ENCODE measurements at regions not wholly inside any gene's neighbourhood (a gene's known extent, or its start where the extent isn't known, plus 50 kb on each side); places are given as distances from the start of the nearest gene placed in this dataset.

DNA sequence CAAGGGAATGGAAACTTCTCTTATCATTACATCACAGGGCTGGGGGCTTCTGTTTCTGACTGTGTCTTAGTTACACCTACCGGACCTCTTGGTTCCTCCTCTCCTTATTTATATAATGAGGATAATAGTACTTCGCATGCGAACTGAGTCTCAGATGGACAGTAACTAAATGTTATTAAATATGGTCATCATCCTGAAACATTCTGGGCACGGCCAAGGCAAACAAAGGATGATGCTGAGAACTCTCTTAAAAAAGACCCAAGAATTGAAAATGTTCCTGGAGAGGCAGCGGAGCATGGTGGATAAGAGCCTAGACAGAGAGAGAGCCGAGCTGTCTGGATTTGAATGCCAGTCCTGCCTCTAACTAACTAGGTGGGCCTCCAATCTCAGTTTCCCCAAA lies 119.8 kb upstream of the SASH1 start:
- no peak for DNase-seq

DNA sequence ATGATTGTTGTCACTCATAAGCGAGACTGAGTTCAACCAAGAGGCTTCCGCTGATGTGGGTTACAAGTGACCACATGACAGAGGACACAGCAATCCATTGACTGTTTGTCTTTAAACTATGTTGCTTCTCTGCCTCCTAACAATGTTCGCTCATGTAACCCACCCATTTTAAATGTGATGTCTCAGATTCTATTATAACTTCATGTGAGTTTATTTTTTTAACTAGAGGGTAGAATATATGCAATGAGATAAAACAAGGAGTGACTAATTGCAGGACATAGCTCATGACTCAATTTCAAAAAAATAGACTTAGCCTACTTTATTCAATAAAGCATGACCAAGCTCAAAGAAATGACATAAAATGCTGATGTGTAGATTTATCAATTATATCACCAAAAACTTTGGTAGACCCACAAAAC lies 119.2 kb upstream of the SASH1 start:
- no peak for DNase-seq

DNA sequence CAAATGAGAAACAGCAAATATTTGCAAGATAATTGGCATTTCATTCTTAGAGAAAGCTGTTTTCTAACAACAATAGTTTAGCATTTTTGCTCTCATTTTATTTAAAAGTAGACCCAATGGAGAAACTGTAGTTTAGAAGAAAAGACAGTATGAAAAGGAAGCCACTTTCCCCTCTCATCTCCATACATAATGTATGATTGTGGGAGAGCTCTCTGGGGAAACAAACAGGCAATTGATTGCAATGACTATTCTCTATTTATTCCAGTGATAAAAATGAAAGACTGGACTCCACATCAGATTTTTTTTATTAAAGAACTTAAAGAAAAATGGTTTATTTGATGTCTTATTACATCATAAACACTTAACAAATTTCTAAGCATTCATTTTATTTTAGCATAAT lies 116.8 kb upstream of the SASH1 start:
- no peak for DNase-seq

DNA sequence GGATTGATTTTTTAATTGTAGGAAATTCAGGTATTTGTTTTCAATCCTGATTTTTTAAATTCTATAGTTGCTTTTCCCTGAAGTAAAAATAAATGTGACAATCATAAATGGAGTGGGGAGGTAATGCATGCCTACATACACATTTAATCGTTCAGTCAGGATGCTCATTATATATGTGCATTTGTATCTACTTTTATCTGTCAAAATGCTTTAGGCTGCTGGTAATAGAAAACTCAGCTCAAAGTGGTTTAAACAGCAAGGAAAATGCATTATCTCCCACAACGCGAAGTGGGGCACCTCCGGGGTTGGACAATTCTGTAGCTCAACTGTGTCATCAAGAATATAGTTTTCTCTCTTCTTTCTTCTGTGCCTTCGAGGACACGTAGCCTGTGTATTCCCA lies 116.4 kb upstream of the SASH1 start:
- DNase-seq: no peak

DNA sequence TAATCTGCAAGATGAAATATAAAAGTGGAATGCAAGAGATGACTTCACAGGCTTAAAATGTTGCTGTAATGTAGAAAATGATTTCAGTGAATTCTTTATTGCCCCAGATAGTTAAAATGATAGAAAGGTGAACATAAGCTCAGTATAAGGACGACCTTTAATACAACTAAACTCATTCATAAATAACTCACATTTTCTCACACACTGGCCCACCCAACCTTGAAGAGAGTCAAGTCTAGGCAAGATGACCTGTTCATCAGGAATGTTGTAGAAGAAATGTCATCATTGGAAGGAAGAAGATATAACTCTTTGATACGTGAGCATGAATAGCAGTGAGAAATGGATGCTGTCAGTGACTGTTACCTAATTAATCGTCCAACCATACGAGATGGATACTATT lies 111.1 kb upstream of the SASH1 start:
- DNase-seq: no peak

DNA sequence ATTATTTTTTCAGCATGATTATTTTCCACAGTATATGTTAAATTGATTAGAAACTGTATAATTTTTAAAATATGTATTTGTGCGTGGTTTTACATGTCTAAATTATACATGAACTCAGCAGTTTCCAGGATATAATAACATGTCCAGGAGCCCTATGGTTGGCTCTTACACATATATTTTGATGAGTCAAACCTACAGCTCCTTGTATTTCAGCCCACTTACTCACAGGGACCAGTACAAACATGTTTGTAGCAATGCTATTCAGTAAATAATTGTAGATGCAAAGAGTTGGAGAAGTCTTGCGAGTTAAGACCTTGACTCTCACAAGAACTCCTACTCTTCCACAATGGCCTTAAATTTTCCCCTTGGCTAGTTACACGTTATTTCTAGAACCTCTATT lies 107.2 kb upstream of the SASH1 start:
- DNase-seq: no peak

DNA sequence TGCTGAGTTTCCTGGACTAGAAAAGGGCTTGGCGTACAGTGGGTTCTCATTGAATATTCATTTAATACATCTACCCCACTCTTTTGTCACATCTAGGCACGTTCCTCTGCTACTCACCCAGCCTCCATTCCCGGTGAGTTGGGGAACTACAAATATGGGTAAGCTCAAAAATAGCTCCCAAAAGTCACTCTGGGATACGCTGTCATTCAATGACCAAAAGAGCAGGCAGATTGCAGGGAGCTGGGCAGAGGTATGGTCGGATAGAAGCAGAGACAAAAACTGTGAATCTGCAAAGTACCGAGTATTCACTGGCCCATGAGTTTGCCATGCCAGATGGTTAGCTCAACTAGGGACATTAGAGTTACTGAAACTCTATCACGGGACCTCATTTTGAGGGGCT lies 103.9 kb upstream of the SASH1 start:
- DNase-seq: no peak

DNA sequence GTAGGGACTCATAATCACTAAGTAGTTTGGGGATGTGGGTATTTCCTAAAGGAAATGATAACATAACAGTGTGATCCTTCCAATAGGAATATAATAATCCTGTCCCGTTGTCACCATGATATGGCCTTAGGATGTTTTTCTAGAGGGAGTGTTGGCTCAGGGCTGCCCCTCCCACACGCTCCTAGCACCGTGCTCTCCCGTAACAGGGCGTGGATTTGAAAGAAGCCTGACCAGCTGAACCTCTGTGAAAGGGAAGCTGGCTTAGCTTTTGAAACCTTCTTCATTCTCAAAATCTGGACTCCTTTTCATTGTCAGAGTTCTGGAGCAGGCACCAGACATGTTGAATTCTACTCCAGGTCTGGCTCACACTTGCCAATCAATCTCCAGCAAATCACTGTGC lies 103.4 kb upstream of the SASH1 start:
- DNase-seq: no peak

DNA sequence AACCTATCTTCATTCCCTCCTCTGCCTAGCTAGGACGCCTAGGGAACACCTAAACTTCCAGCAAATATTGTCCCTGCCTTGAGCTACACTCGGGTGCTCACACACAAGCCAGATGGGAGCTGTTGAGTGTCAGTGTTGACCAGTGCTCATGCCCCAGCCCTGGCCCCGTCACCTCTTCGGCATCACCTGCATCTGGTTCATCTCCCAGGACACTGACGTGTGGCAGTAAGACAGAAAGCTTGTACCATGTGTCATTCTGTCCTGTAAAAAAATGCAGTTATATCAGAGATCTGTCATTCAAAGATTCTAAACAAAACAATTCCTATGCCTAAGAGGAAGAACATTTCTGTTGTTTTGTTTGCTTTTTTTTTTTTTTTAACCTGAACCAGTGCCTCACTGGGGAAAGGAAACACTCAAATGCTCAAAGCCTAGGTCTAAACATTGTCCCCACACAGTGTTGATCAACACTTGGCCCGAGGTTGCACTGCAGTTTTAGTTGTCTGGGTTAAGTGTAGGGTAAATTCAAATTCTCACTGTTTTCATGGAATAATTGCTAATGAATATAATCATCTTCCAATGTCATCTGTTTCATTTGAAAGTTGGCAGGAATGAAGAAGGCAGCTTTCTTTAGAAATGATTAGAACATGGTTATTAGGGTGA lies 102.7 kb upstream of the SASH1 start:
- no peak for DNase-seq

DNA sequence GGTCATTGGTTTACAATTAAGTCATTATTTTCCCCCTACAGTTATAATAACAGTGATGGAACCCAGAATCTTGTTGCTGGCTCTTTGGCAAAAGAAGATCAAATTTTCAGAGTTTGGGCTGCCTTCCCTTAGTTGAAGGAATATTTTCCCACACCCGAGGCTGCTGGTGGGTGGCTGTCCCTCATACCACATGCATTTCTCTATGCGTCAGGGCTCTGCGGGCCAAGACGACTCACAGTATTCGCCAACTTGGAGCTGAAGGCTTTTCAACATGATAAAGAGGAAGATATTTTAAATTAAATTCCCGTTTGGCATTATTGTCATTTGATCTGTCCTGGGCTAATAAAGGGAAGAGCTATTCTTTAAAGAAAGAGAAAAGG lies 102.2 kb upstream of the SASH1 start:
- DNase-seq: no peak

DNA sequence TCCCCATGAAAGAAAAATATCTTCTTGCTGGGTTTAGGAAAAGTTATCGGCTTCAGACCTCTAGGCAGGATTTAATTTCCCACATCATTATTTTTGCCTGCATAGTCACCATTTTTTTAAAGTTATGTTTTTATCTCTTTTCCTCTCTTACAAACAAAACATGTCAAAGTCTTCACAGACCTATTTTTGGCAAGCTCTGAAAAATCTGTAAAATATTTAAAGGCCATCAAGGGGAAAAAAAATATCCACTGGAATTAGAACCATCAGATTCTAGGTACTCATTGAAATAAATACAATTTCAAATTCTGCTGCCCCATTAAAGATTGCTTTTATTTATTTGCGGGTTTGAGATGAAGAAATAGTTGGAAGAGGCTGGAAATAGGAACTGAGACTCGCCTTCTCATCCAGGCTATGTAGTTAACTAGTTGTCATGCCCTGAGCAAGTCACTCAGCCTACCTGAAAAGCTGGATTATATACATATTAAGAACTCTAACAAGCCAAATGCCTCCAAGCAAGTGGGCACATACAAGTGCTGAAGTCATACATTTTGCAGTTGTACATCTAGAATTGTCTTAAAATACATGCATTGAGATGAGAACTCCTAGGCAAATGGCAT lies 101.7 kb upstream of the SASH1 start:
- no peak for DNase-seq

DNA sequence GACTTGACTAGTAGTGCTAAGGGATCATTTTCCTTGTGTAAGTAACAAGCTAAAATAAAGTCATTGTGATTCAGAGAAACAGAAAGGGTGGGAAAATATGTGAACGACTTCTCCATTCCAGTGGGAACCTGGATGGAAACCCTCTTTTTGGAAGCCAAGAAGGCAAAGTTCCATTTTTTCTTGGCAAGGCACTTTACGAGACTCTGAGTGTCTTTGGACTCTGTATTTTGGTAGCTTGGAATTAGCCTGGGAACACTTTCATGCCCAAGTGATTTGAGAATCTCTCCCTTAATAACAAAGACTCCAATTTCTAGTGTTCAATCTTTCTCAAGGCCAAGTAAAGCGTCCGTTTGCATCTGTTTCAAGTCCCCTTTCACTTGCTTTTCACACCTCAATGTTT lies 100.5 kb upstream of the SASH1 start:
- DNase-seq: no peak

DNA sequence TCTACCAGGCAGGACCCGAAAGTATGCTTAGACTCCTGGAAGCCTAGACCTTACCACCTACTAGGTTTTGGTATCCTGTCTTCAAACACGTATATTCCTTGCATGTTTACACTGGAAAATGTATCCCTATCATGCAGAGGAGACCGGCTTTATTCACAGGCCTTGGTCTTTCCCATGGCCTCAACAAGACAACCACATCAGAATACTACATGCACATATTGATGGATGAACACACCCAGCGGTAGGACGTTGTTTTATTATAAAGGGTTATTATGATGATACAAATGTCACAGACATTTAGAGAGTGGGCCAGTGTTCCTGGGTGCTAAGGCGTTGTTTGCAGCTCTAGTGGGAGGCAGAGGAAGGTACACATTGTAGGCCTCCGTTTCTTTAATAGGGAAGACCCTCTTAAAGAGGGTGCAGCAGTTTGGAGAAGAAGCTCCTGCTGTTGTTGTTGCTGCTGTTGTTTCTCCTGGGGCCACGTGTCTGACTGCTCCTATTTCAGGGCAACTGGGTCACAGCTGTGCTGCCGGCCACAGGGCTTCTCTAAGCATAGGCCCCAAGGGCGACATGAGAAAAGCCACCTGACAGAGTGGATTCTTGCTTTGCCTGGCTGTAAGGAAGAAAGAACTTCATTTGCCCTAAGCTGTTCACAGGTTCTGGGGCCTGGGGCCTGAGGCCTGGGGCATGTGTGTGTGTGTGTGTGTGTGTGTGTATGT lies 98.3 kb upstream of the SASH1 start:
- DNase-seq: no peak

DNA sequence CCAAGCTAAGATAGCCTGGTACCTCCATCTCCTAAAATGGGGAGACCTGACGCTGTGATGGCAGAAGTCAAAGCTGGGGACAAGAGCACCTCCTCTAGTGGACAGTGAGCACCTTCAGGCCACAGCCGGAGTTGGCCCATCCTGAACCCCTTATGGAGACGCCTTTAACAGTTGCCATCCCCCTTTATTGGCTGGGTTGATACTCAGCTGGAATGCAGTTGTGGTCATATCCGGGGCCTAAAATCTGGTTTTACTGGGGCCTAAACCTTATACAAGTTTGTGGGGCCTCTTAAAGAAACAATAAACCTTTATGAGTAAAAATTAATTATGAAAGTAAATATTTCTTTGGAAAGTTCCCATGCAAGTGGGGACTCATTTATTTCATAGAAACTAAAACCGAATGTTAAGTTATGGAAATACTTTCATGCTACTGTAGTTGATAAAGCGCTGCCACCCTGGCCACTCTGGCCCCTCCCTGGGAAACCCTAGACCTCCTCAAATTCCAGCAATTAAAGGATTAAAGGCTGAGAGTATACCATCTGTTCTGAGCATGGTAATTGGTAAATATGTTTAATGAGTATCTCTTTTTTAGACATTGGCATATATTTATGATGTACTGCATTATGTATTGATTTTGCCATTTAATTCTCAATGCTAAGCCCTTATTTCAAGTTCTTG lies 95.1 kb upstream of the SASH1 start:
- no peak for DNase-seq

DNA sequence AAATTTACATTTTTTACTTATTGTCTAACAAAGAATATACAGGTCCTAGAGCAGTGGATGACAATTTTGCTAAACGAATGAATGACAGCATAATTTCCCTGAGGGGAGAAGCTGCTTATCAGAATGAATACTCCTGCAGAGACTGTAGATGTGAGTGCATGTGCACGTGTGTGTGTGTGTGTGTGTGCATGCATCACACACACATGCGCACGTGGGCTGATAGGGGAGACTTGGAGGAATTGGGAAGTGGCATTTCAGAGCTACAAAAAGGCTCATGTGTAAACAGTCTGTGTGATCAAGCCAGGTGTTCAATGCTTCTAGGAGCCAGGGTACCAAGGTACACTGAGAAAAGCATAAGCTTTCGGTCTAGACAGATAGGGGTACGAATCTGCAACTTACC lies 93.5 kb upstream of the SASH1 start:
- DNase-seq: no peak

DNA sequence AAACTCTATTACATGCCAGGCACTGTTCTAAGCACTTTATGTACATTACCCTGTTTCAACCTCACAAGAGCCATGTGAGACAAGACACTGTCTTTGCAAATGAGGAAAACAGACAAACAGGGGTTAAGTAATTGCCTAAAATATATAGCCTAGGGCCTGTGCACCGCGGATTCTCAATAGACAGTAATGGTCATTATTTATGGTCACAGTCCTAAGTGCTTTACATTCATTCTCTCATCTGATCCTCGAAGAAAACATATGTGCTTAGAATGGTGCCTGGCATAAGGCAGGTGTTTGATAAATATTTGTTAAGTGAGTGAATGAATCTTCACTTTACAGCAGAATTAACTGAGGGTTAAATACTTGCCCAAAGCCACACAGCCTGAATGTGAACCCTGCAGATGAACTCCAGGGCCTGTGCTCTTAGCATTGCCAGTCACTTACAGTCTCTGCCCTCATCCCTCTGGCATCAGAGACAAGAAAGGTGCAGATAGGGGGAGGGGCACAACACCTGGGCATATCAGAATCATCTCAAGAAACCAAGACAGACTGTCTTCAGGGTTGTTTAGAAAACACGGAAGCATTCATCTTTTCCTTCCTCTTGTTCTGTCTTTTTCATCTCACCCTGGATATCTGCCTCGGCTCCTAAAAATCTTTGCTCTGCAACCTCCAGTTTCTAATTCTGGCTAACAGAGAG lies 92.8 kb upstream of the SASH1 start:
- DNase-seq: no peak

DNA sequence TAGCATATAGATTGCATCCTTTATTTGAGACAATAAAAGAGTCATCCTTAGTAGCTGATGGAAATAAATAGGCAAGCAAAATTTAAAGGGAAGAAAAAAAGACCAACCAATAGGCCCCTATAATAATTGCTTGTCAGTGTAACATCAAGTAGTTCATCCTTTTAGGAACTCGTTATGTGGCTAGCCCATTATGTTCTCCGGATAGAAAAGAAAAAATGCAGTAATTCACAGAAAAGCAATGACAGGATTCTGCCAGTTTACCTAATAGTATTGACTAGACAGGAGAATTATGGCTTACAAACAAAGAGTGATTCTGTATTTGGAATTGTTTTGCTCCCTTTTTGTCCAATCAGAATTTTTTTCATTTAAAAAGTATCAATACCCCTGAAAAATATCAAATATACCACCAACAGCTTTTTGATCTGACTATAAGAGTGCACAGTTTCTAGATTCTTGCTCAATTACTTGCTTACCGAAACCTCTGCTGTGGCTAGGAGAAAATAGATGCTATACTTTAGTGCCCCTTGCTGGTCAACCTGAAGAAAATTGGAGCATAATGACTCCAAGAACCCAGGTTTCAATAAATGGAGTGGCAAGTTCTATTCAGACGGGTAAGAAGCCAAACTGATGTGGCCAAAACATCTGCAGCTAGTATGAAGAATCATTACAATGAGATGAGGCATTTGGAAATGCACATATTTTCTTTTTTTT lies 91.5 kb upstream of the SASH1 start:
- no peak for DNase-seq

DNA sequence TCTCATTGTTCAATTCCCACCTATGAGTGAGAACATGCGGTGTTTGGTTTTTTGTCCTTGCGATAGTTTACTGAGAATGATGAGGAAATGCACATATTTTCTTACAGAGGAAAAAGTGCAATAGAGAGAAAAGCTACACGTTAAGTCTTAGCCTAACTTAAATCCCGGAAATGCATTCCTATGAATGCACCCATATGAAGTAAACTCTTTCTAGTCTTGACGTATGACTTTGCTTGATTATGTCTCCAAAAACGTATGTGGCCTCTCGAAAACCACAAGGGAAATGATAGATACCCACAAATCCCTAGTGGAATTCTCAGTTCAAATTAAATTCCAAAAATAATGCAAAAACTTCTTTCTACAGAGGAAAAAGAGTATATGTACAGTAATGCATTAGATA lies 90.7 kb upstream of the SASH1 start:
- DNase-seq: no peak

DNA sequence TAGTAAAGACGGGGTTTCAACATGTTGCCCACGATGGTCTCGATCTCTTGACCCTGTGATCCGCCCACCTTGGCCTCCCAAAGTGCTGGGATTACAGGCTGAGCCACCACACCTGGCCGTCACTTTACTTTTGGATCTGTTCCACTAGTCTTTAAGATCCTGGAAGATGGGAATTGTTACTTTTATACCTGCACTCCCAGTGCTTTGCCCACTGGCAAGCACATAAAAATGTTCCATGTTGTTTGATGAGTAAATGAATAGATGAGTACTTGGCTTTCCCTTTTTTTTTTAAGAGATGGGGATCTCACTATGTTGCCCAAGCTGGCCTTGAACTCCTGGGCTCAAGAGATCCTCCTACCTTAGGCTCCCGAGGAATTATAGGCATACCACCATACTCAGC lies 84.8 kb upstream of the SASH1 start:
- no peak for DNase-seq

DNA sequence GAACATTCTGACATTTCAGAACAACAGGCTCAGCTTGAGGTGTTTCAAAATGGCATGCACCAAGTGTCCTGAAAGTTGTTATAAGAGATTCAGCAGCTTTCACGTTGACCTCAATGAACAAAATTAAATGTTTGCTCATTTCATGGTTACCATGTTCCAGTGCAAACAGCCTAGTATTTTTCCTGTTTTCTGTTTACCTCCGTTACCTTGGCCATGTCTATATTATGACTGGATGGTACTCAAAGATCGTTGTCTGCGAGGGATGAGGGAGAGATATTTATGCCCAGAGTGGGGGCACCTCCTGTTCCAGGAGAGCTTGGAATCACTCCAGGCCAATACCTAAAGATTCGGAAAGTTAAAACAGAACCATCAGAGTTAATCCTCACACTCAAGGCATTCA lies 83.8 kb upstream of the SASH1 start:
- no peak for DNase-seq

DNA sequence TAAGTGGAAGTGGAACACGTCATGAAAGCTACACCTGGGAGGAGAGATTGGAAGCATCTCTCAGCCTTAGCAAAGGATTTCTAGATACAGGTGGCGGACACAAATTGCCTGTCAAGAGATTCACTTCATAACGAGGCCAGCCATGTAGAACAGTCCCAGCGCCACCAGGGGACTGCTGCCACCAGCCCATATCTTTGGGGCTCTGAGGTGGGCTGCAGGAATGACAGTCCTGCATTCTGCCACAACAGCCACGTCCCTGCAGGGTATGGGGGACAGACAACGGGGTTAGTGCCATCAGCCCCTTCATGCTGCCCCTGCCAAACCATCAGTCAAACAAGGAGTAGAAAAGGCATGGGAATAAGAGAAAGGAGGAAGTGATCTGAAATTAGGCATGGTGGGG lies 81.2 kb upstream of the SASH1 start:
- DNase-seq: no peak

DNA sequence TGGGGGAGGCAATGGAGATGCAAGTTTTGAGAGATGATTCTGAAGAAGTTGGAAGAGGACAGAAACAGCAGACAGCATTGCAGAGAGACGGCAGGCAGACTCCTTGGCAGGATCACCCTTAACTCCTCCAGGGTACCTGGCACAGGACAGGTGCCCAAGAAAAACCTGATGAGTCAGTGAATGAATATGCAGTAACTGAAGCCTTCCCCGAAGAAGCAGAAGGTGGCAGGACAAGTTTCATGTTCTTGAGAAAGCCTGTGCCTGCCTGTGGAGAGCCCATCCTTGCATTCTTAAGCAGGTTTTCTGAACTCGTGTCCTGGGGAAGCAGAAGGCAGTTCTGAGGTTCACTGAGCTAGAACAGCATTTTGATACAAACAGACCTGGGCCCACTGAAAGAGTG lies 79.6 kb upstream of the SASH1 start:
- DNase-seq: no peak

DNA sequence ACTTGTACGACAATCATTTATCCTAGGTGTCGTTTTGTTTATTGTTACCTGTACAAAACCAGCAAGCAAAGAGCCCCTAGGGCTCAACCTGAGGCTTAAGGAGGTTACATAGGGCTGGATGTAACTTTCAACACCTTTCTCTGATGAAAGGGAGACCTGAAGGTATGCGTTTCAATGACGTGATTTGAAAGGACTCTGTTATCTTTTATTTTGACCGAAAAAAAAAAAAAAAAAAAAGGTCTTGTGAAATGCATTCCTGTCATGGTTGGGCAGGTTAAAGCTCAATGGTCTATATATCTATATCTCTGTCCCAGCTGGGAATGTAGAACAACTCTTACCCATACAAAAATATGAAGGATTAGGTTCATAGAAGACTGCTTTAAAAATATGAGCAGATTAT lies 78.7 kb upstream of the SASH1 start:
- no peak for DNase-seq

Measured in CD4-positive, alpha-beta T cell treated with Interleukin-17A for 4 hours (primary cell).